ENCODE measurements at regions not wholly inside any gene's neighbourhood (a gene's known extent, or its start where the extent isn't known, plus 50 kb on each side); places are given as distances from the start of the nearest gene placed in this dataset.
"Not testable (repeated sequence)": the region's sequence is repeated elsewhere in the genome, so short reads cannot be mapped to it uniquely, and the experiment has no call there.

GRCh38 chr4:189850239-189850856 lies 90.3 kb upstream of the FRG1 start:
- TF ChIP-seq CTCF (IDR thresholded peaks at IDR 0.05; ENCODE audit: insufficient read depth, low read length, missing control alignments), result no peak
- POLR2A ChIA-PET, result no interaction called here
- DNase-seq (ENCODE audit: low read depth, low spot score), result no peak
- CTCF ChIA-PET, result no interaction called here
- H3K4me3 ChIP-seq (ENCODE audit: low read depth, low read length), result no peak overlapping the region

- H3K4me3 ChIP-seq (ENCODE audit: low read depth, low read length), result no peak overlapping the region
- POLR2A ChIA-PET, result no interaction called here
- DNase-seq (ENCODE audit: low read depth, low spot score), result no peak
- TF ChIP-seq CTCF (IDR thresholded peaks at IDR 0.05; ENCODE audit: insufficient read depth, low read length, missing control alignments), result no peak
- CTCF ChIA-PET, result no interaction called here
Measured at GRCh38 chr4:189858435-189858834, 82.2 kb upstream of the FRG1 start.

GRCh38 chr4:189861101-189861500 lies 79.6 kb upstream of the FRG1 start:
- no peak for DNase-seq (ENCODE audit: low read depth, low spot score)
- TF ChIP-seq CTCF (IDR thresholded peaks at IDR 0.05; ENCODE audit: insufficient read depth, low read length, missing control alignments), result no peak
- CTCF ChIA-PET, result no interaction called here
- POLR2A ChIA-PET, result no interaction called here
- H3K4me3 ChIP-seq (ENCODE audit: low read depth, low read length), result no peak overlapping the region

GRCh38 chr4:189869236-189869635 lies 71.4 kb upstream of the FRG1 start:
- no peak for TF ChIP-seq CTCF (IDR thresholded peaks at IDR 0.05; ENCODE audit: insufficient read depth, low read length, missing control alignments)
- CTCF ChIA-PET, result no interaction called here
- no peak for DNase-seq (ENCODE audit: low read depth, low spot score)
- no peak overlapping the region for H3K4me3 ChIP-seq (ENCODE audit: low read depth, low read length)
- POLR2A ChIA-PET, result no interaction called here

- CTCF ChIA-PET, result no interaction called here
- TF ChIP-seq CTCF (IDR thresholded peaks at IDR 0.05; ENCODE audit: insufficient read depth, low read length, missing control alignments), result no peak
- no peak for DNase-seq (ENCODE audit: low read depth, low spot score)
- no peak overlapping the region for H3K4me3 ChIP-seq (ENCODE audit: low read depth, low read length)
- POLR2A ChIA-PET, result no interaction called here
Measured at GRCh38 chr4:189870511-189871234, 70.0 kb upstream of the FRG1 start.

DNA sequence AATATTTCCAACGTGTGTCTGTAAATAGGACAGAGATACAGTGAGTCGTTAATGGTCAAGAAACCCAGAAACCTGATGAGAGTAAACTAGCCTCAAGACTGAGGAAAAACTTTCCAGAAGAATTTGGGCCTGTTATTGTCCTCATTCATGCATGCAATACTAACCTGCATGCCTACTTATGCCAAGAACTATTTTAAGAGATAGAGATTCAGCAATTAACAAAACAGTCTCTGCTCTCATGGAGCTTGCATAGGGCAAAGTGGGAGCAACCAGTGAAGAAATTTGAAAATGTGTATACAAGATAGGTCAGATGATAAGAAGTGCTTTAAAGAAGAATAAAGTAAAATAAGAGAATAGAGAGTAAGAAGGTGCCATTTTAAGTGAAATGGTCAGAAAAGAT lies 66.1 kb upstream of the FRG1 start:
- POLR2A ChIA-PET, result no interaction called here
- H3K4me3 ChIP-seq (ENCODE audit: low read depth, low read length), result no peak overlapping the region
- no peak for DNase-seq (ENCODE audit: low read depth, low spot score)
- TF ChIP-seq CTCF (IDR thresholded peaks at IDR 0.05; ENCODE audit: insufficient read depth, low read length, missing control alignments), result no peak
- CTCF ChIA-PET, result no interaction called here

- POLR2A ChIA-PET; H3K4me3 ChIP-seq (ENCODE audit: low read depth, low read length); DNase-seq (ENCODE audit: low read depth, low spot score); CTCF ChIA-PET: not testable (repeated sequence)
Measured at GRCh38 chr4:189881190-189881589, 59.5 kb upstream of the FRG1 start.

GRCh38 chr4:189888407-189888806 lies 52.3 kb upstream of the FRG1 start:
- H3K4me3 ChIP-seq (ENCODE audit: low read depth, low read length); CTCF ChIA-PET; POLR2A ChIA-PET; DNase-seq (ENCODE audit: low read depth, low spot score): not testable (repeated sequence)
